ENCODE measurements at regions not wholly inside any gene's neighbourhood (a gene's known extent, or its start where the extent isn't known, plus 50 kb on each side); places are given as distances from the start of the nearest gene placed in this dataset.

DNA sequence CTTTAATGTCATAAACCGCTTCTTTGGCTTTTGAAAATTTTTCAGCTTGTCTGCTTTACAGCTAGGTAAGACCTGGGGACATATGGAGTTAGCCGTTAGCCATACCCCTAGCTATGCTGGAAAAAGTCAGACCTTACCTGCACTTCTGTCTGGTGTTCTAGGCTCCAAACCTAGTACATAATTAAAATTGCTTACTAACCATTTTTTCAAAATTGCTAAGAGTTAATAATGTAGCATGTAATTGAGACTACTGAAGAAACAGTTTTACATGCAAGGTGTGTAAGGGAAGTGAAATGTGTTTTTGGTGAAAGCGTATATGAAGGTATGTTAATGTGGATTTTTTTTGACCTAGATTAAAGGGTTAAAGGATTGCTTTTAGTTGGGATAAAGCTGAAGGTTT, 336.9 kb downstream of the RNF144B start:
- H3K4me1 ChIP-seq (ENCODE audit: insufficient read depth, insufficient read length), result no peaks in the 10 kb centered on the region
- no peak for DNase-seq (ENCODE audit: low read depth, low spot score)
- H3K27me3 ChIP-seq (ENCODE audit: insufficient read depth, insufficient read length), result no peaks in the 10 kb centered on the region
- H3K9me3 ChIP-seq (ENCODE audit: insufficient read depth, low read length), result no peaks in the 10 kb centered on the region
- TF ChIP-seq YY1 (IDR thresholded peaks at IDR 0.05; ENCODE audit: insufficient read depth, insufficient read length), result no peak
- TF ChIP-seq SUZ12 (IDR thresholded peaks at IDR 0.05; ENCODE audit: extremely low read depth, insufficient read depth, insufficient read length), result no peak
- TF ChIP-seq ZNF274 (IDR thresholded peaks at IDR 0.05; ENCODE audit: low read depth, low read length), result no peak
- H3K36me3 ChIP-seq (ENCODE audit: insufficient read depth, insufficient read length, low read length), result no peaks in the 10 kb centered on the region
- no peak overlapping the region for H3K9ac ChIP-seq (ENCODE audit: insufficient read length, low read depth)
- H3K4me3 ChIP-seq (ENCODE audit: insufficient read length, low read depth), result no peak overlapping the region

DNA sequence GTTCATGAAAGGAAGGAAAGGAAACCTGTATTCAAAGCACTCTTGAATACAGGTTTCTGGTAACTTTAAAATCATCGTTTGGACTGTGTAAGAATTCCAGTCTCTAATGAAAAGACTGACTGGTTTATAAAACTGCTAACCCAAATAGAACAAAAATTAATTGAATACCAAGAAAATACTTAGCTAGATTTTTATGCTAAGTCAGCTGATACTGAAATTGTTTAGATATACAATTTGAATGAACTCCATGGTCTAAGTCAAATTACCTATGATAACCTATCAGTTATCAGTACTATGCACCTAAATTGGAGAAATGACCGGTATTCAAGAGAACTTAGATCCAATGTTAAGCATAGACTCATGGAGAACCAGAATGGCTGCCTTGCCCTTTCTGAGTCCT, 338.3 kb downstream of the RNF144B start:
- Histone ChIP-seq H3K27me3 (ENCODE audit: insufficient read depth, insufficient read length) (no peaks in the 10 kb centered on the region), H3K9ac (ENCODE audit: insufficient read length, low read depth) (no peak overlapping the region), H3K9me3 (ENCODE audit: insufficient read depth, low read length) (no peaks in the 10 kb centered on the region), H3K4me3 (ENCODE audit: insufficient read length, low read depth) (no peak overlapping the region), H3K4me1 (ENCODE audit: insufficient read depth, insufficient read length) (no peaks in the 10 kb centered on the region), H3K36me3 (ENCODE audit: insufficient read depth, insufficient read length, low read length) (no peaks in the 10 kb centered on the region)
- no peak for DNase-seq (ENCODE audit: low read depth, low spot score)
- TF ChIP-seq SUZ12 (IDR thresholded peaks at IDR 0.05; ENCODE audit: extremely low read depth, insufficient read depth, insufficient read length), result no peak
- no peak for TF ChIP-seq ZNF274 (IDR thresholded peaks at IDR 0.05; ENCODE audit: low read depth, low read length)
- TF ChIP-seq YY1 (IDR thresholded peaks at IDR 0.05; ENCODE audit: insufficient read depth, insufficient read length), result no peak

DNA sequence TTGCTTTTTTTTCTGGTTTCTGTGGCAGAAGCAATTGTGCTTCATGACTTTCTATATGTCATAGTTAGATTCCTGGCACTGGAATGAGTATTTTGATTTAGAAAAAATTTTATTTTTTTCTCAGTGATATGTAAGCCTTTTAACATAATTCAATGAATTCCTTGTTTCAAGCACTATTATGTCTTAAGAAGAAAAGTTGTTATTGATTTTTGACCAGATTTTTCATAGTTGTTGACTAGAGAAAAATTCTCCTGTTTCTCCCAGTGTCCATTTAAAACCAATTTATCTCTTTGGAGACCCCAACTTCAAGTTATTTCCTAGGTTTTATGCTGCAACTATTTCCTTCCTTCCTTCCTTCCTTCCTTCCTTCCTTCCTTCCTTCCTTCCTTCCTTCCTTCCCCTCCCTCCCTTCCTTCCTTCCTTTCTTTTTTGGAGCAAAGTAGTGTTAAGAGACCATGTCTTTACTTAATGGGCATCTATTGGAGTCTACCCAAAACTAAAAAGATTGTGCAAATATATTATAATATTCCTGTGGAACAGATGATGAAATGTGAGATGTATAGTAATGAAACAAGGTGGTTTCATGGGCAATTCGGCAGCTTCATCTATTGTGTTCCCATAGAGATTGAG, 346.9 kb downstream of the RNF144B start:
- Histone ChIP-seq H3K4me3 (ENCODE audit: insufficient read length, low read depth) (no peak overlapping the region), H3K4me1 (ENCODE audit: insufficient read depth, insufficient read length) (no peaks in the 10 kb centered on the region), H3K9ac (ENCODE audit: insufficient read length, low read depth) (no peak overlapping the region), H3K36me3 (ENCODE audit: insufficient read depth, insufficient read length, low read length) (no peaks in the 10 kb centered on the region), H3K9me3 (ENCODE audit: insufficient read depth, low read length) (no peaks in the 10 kb centered on the region), H3K27me3 (ENCODE audit: insufficient read depth, insufficient read length) (no peaks in the 10 kb centered on the region)
- no peak for DNase-seq (ENCODE audit: low read depth, low spot score)
- no peak for TF ChIP-seq ZNF274 (IDR thresholded peaks at IDR 0.05; ENCODE audit: low read depth, low read length)
- TF ChIP-seq YY1 (IDR thresholded peaks at IDR 0.05; ENCODE audit: insufficient read depth, insufficient read length), result no peak
- TF ChIP-seq SUZ12 (IDR thresholded peaks at IDR 0.05; ENCODE audit: extremely low read depth, insufficient read depth, insufficient read length), result no peak

DNA sequence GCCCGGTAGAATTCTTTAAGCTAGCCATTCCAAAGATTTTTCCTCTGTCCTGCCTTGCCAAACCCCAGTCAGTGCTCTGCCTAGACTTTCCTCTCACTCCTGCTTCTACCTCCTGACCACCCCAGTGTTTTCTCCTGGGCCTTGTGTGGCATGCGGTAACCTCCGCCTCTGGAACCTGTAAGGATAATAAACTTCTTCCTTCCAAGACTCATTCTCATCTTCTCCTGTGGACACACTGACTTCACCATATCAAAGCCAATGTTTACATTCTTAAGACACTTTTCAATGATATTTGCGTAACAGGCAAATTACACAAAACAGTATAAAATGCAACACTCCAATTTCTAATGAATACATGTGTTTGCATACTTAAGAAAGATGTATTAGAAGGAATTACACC, 354.6 kb downstream of the RNF144B start:
- no peaks in the 10 kb centered on the region for H3K27me3 ChIP-seq (ENCODE audit: insufficient read depth, insufficient read length)

DNA sequence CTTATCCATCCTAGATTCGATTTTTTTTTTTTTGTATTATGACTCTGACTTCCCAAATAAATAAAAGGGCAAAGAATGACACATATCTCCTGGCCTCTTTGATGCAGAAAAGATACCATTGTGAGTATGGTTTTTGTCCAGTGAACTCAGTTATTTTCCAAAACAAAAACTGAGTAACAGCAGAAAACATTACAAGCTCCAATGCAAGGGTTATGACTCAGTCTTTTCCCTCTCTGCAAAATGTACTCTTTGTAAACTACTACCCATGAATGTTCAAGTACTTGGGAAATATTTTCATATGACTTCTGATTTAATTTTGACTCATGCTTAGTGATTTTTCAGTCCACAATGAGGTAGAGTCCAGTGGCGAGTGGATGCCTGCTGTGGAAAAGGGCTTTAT, 355.3 kb downstream of the RNF144B start:
- no peaks in the 10 kb centered on the region for H3K27me3 ChIP-seq (ENCODE audit: insufficient read depth, insufficient read length)
- no peak overlapping the region for H3K9ac ChIP-seq (ENCODE audit: insufficient read length, low read depth)
- no peaks in the 10 kb centered on the region for H3K36me3 ChIP-seq (ENCODE audit: insufficient read depth, insufficient read length, low read length)
- TF ChIP-seq ZNF274 (IDR thresholded peaks at IDR 0.05; ENCODE audit: low read depth, low read length) (no peak), SUZ12 (IDR thresholded peaks at IDR 0.05; ENCODE audit: extremely low read depth, insufficient read depth, insufficient read length) (no peak), YY1 (IDR thresholded peaks at IDR 0.05; ENCODE audit: insufficient read depth, insufficient read length) (no peak)
- no peaks in the 10 kb centered on the region for H3K4me1 ChIP-seq (ENCODE audit: insufficient read depth, insufficient read length)
- H3K4me3 ChIP-seq (ENCODE audit: insufficient read length, low read depth), result no peak overlapping the region
- DNase-seq (ENCODE audit: low read depth, low spot score), result no peak
- no peaks in the 10 kb centered on the region for H3K9me3 ChIP-seq (ENCODE audit: insufficient read depth, low read length)

More for the DNA sequence above, 354.6 kb downstream of the RNF144B start:
- Histone ChIP-seq H3K4me3 (ENCODE audit: insufficient read length, low read depth) (no peak overlapping the region), H3K9ac (ENCODE audit: insufficient read length, low read depth) (no peak overlapping the region), H3K4me1 (ENCODE audit: insufficient read depth, insufficient read length) (no peaks in the 10 kb centered on the region), H3K36me3 (ENCODE audit: insufficient read depth, insufficient read length, low read length) (no peaks in the 10 kb centered on the region), H3K9me3 (ENCODE audit: insufficient read depth, low read length) (no peaks in the 10 kb centered on the region)
- TF ChIP-seq SUZ12 (IDR thresholded peaks at IDR 0.05; ENCODE audit: extremely low read depth, insufficient read depth, insufficient read length) (no peak), YY1 (IDR thresholded peaks at IDR 0.05; ENCODE audit: insufficient read depth, insufficient read length) (no peak), ZNF274 (IDR thresholded peaks at IDR 0.05; ENCODE audit: low read depth, low read length) (no peak)
- no peak for DNase-seq (ENCODE audit: low read depth, low spot score)

DNA sequence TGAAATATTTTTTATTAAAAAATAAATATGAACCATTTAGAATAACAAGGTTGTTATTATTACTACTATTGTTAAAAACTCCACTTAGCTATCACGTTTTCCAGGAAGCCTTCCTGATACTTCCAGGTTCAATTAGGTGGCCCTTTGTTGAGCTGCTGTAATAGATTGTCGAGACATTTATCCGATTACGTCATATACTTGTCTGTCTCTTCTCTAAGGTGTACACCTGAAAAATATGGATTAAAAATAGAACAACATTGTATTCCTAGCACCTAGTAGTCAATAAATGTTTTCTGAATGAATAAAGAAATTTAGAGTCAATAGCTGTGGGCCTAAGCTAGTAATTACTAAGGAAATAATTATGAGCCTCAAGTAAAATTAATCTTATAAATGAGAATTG, 359.6 kb downstream of the RNF144B start:
- no peak overlapping the region for H3K4me3 ChIP-seq (ENCODE audit: insufficient read length, low read depth)
- TF ChIP-seq YY1 (IDR thresholded peaks at IDR 0.05; ENCODE audit: insufficient read depth, insufficient read length) (no peak), SUZ12 (IDR thresholded peaks at IDR 0.05; ENCODE audit: extremely low read depth, insufficient read depth, insufficient read length) (no peak), ZNF274 (IDR thresholded peaks at IDR 0.05; ENCODE audit: low read depth, low read length) (no peak)
- H3K27me3 ChIP-seq (ENCODE audit: insufficient read depth, insufficient read length), result no peaks in the 10 kb centered on the region
- no peaks in the 10 kb centered on the region for H3K9me3 ChIP-seq (ENCODE audit: insufficient read depth, low read length)
- no peaks in the 10 kb centered on the region for H3K36me3 ChIP-seq (ENCODE audit: insufficient read depth, insufficient read length, low read length)
- no peak overlapping the region for H3K9ac ChIP-seq (ENCODE audit: insufficient read length, low read depth)
- H3K4me1 ChIP-seq (ENCODE audit: insufficient read depth, insufficient read length), result no peaks in the 10 kb centered on the region
- no peak for DNase-seq (ENCODE audit: low read depth, low spot score)

DNA sequence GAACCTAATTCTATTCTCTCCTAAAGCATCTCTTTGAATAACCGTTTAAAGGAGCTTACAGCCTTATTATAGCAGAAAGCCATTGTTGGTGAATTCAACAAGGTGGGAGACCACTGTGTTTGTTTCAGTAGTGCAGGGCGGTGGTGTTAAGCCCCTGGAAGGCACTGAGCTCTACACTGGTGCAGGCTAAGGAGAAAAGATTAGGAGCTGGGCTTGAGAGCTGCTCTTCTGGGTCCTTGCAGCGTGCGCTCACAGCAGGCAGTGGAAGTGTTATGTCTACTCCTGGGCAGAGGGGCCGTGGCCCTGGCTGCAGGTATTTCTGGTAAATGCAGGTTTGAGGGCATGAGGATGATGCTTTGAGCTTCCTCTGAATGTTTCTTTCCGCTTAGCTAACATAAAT, 361.2 kb downstream of the RNF144B start:
- Histone ChIP-seq H3K36me3 (ENCODE audit: insufficient read depth, insufficient read length, low read length) (no peaks in the 10 kb centered on the region), H3K4me1 (ENCODE audit: insufficient read depth, insufficient read length) (no peaks in the 10 kb centered on the region), H3K9ac (ENCODE audit: insufficient read length, low read depth) (no peak overlapping the region), H3K4me3 (ENCODE audit: insufficient read length, low read depth) (no peak overlapping the region), H3K9me3 (ENCODE audit: insufficient read depth, low read length) (no peaks in the 10 kb centered on the region), H3K27me3 (ENCODE audit: insufficient read depth, insufficient read length) (no peaks in the 10 kb centered on the region)
- no peak for TF ChIP-seq ZNF274 (IDR thresholded peaks at IDR 0.05; ENCODE audit: low read depth, low read length)
- no peak for TF ChIP-seq SUZ12 (IDR thresholded peaks at IDR 0.05; ENCODE audit: extremely low read depth, insufficient read depth, insufficient read length)
- DNase-seq (ENCODE audit: low read depth, low spot score), result no peak

Measured in NT2/D1 (cell line).